ENCODE measurements at regions not wholly inside any gene's neighbourhood (a gene's known extent, or its start where the extent isn't known, plus 50 kb on each side); places are given as distances from the start of the nearest gene placed in this dataset.

- no peak for DNase-seq (ENCODE audit: low read depth)
- TF ChIP-seq CTCF (IDR thresholded peaks at IDR 0.05; ENCODE audit: low read depth, low read length, missing control alignments): no peak
- H3K4me3 ChIP-seq (ENCODE audit: low read depth, low read length): no peak overlapping the region
Observed at GRCh38 chr11:109750964-109751363, 329.0 kb downstream of the C11orf87 start.

GRCh38 chr11:109752212-109752825 is 330.3 kb downstream of the C11orf87 start:
- no peak overlapping the region for H3K4me3 ChIP-seq (ENCODE audit: low read depth, low read length)
- DNase-seq (ENCODE audit: low read depth): no peak
- no peak for TF ChIP-seq CTCF (IDR thresholded peaks at IDR 0.05; ENCODE audit: low read depth, low read length, missing control alignments)

- H3K4me3 ChIP-seq (ENCODE audit: low read depth, low read length): no peak overlapping the region
- no peak for DNase-seq (ENCODE audit: low read depth)
- no peak for TF ChIP-seq CTCF (IDR thresholded peaks at IDR 0.05; ENCODE audit: low read depth, low read length, missing control alignments)
Observed at GRCh38 chr11:109756521-109756920, 334.5 kb downstream of the C11orf87 start.

GRCh38 chr11:109756951-109757350 is 335.0 kb downstream of the C11orf87 start:
- no peak for DNase-seq (ENCODE audit: low read depth)
- no peak for TF ChIP-seq CTCF (IDR thresholded peaks at IDR 0.05; ENCODE audit: low read depth, low read length, missing control alignments)
- H3K4me3 ChIP-seq (ENCODE audit: low read depth, low read length): no peak overlapping the region

GRCh38 chr11:109762546-109762945 is 330.6 kb upstream of the ZC3H12C start:
- H3K4me3 ChIP-seq (ENCODE audit: low read depth, low read length): no peak overlapping the region
- DNase-seq (ENCODE audit: low read depth): no peak
- TF ChIP-seq CTCF (IDR thresholded peaks at IDR 0.05; ENCODE audit: low read depth, low read length, missing control alignments): no peak

GRCh38 chr11:109765709-109766311 is 327.4 kb upstream of the ZC3H12C start:
- no peak overlapping the region for H3K4me3 ChIP-seq (ENCODE audit: low read depth, low read length)
- DNase-seq (ENCODE audit: low read depth): no peak
- TF ChIP-seq CTCF (IDR thresholded peaks at IDR 0.05; ENCODE audit: low read depth, low read length, missing control alignments): no peak

- no peak overlapping the region for H3K4me3 ChIP-seq (ENCODE audit: low read depth, low read length)
- no peak for DNase-seq (ENCODE audit: low read depth)
- TF ChIP-seq CTCF (IDR thresholded peaks at IDR 0.05; ENCODE audit: low read depth, low read length, missing control alignments): no peak
Observed at GRCh38 chr11:109769858-109770257, 323.3 kb upstream of the ZC3H12C start.

All from GM12864 (cell line).